IMR-90 (cell line): ENCODE measurements at regions not wholly inside any gene's neighbourhood (a gene's known extent, or its start where the extent isn't known, plus 50 kb on each side); places are given as distances from the start of the nearest gene placed in this dataset.
"Not testable (repeated sequence)": the region's sequence is repeated elsewhere in the genome, so short reads cannot be mapped to it uniquely, and the experiment has no call there.

Experiments
- FOS ChIP-seq: fragments of 150-350 bp; IDR thresholded peaks from 2 replicates; pipeline ENCODE4 v1.6.1; 2016; ENCODE audit warnings: low read depth, low read length
- MAFK ChIP-seq: IDR thresholded peaks from 2 replicates; pipeline ENCODE4 v1.6.1; 2012; ENCODE audit warnings: low read depth, low read length, improper control_type of control experiment
- MAZ ChIP-seq: IDR thresholded peaks from 2 replicates; pipeline ENCODE4 v1.6.1; 2012; ENCODE audit warnings: low read depth, mild to moderate bottlenecking, low read length, improper control_type of control experiment, moderate library complexity, borderline replicate concordance
- MXI1 ChIP-seq: IDR thresholded peaks from 2 replicates; pipeline ENCODE4 v1.6.1; 2012; ENCODE audit warnings: low read depth, mild to moderate bottlenecking, low read length, moderate library complexity, borderline replicate concordance
- POLR2A ChIP-seq: IDR thresholded peaks from 2 replicates; pipeline ENCODE4 v1.6.1; 2012; ENCODE audit warnings: mild to moderate bottlenecking, low read depth, low read length
- RAD21 ChIP-seq: IDR thresholded peaks from 2 replicates; pipeline ENCODE4 v1.6.1; 2012; ENCODE audit warnings: low read length, improper control_type of control experiment
- RCOR1 ChIP-seq: IDR thresholded peaks from 2 replicates; pipeline ENCODE4 v1.6.1; 2012; ENCODE audit warnings: mild to moderate bottlenecking, low read length, improper control_type of control experiment; ENCODE audit not compliant: insufficient replicate concordance
- RFX5 ChIP-seq: IDR thresholded peaks from 2 replicates; pipeline ENCODE4 v1.8.0; 2012; ENCODE audit warnings: low read depth, mild to moderate bottlenecking, low read length, moderate library complexity
- SMC3 ChIP-seq: fragments of 150-350 bp; IDR thresholded peaks from 2 replicates; pipeline ENCODE4 v1.6.1; 2016; ENCODE audit warnings: low read depth, mild to moderate bottlenecking, antibody characterized with exemption, low read length, moderate library complexity
- TF ChIP-seq, protein P1 (sequence below): conservative IDR thresholded peaks from 2 replicates; pipeline ENCODE4 v1.5.1; 2012; ENCODE audit warnings: mild to moderate bottlenecking, low read depth, low read length, improper control_type of control experiment
- TF ChIP-seq, protein P2 (sequence below): fragments of 150-350 bp; IDR thresholded peaks from 2 replicates; pipeline ENCODE4 v1.6.1; 2017; ENCODE audit warnings: mild to moderate bottlenecking, antibody characterized with exemption, low read length, low read depth

DNA sequence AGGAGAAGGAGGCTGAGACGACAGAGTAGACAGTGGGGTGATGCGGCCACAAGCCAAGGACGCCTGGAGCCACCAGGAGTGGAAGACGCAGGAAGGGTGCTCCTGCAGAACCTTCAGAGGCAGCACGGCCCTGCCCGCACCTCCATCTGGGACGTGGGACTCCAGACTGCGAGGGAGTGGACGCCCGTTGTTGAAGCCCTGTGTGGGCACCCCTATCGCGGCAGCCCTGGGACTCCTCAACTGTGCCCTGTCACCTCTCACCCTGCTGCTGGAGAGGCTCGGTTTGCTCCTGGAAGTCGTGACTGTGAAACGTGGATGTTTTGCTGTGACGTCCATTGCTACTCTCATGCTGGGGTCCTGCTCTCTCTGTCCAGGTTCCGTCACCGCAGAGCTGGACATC is 100.6 kb upstream of the LRPAP1 start:
- TF ChIP-seq, protein P1, sequence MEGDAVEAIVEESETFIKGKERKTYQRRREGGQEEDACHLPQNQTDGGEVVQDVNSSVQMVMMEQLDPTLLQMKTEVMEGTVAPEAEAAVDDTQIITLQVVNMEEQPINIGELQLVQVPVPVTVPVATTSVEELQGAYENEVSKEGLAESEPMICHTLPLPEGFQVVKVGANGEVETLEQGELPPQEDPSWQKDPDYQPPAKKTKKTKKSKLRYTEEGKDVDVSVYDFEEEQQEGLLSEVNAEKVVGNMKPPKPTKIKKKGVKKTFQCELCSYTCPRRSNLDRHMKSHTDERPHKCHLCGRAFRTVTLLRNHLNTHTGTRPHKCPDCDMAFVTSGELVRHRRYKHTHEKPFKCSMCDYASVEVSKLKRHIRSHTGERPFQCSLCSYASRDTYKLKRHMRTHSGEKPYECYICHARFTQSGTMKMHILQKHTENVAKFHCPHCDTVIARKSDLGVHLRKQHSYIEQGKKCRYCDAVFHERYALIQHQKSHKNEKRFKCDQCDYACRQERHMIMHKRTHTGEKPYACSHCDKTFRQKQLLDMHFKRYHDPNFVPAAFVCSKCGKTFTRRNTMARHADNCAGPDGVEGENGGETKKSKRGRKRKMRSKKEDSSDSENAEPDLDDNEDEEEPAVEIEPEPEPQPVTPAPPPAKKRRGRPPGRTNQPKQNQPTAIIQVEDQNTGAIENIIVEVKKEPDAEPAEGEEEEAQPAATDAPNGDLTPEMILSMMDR: not testable (repeated sequence)
- not testable (repeated sequence) for TF ChIP-seq POLR2A, MAZ, RCOR1, RAD21, SMC3, MAFK, RFX5, MXI1, FOS
- TF ChIP-seq, protein P2, sequence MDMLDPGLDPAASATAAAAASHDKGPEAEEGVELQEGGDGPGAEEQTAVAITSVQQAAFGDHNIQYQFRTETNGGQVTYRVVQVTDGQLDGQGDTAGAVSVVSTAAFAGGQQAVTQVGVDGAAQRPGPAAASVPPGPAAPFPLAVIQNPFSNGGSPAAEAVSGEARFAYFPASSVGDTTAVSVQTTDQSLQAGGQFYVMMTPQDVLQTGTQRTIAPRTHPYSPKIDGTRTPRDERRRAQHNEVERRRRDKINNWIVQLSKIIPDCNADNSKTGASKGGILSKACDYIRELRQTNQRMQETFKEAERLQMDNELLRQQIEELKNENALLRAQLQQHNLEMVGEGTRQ: not testable (repeated sequence)
